OCI-LY3 (cell line): ENCODE measurements at regions not wholly inside any gene's neighbourhood (a gene's known extent, or its start where the extent isn't known, plus 50 kb on each side); places are given as distances from the start of the nearest gene placed in this dataset.

ENCODE experiments used
- H2AFZ ChIP-seq: fragments of 200-600, 300-600 bp; shearing (Covaris generic); 2 replicates; pipeline ENCODE4 v1.6.0; 2014; ENCODE audit warnings: antibody characterized with exemption, low read depth, low read length
- H3K27ac ChIP-seq: fragments of 200-600, 300-600 bp; sonication (generic); 2 replicates; pipeline ENCODE4 v1.5.1; 2014; ENCODE audit warnings: mild to moderate bottlenecking, low read length, moderate library complexity, mixed read lengths
- H3K27me3 ChIP-seq: fragments of 200-600, 300-600 bp; sonication (generic); 2 replicates; pipeline ENCODE4 v1.6.1; 2014; ENCODE audit warnings: low read depth, low read length, mixed read lengths
- H3K36me3 ChIP-seq: fragments of 200-600, 300-600 bp; sonication (generic); replicated peaks from 2 replicates; pipeline ENCODE3; 2014; ENCODE audit warnings: low read depth, low read length, mixed read lengths
- H3K4me1 ChIP-seq: fragments of 300-600, 200-600 bp; sonication (generic); 2 replicates; pipeline ENCODE4 v1.6.1; 2014; ENCODE audit warnings: low read length, mixed read lengths
- H3K4me2 ChIP-seq: fragments of 200-600, 300-600 bp; sonication (generic); 2 replicates; pipeline ENCODE4 v1.6.1; 2014; ENCODE audit warnings: low read length, mixed read lengths
- H3K4me3 ChIP-seq: fragments of 300-600, 200-600 bp; sonication (generic); 2 replicates; pipeline ENCODE4 v1.5.1; 2014; ENCODE audit warnings: antibody characterized with exemption, mild to moderate bottlenecking, low read length, moderate library complexity
- H3K79me2 ChIP-seq: fragments of 300-600, 200-600 bp; shearing (Covaris generic); 2 replicates; pipeline ENCODE4 v1.6.1; 2014; ENCODE audit warnings: mild to moderate bottlenecking, low read length, mixed read lengths
- H3K9ac ChIP-seq: fragments of 300-600, 200-600 bp; shearing (Covaris generic); 2 replicates; pipeline ENCODE4 v1.6.0; 2014; ENCODE audit warnings: mild to moderate bottlenecking, low read length, moderate library complexity
- H3K9me3 ChIP-seq: fragments of 200-600, 300-600 bp; shearing (Covaris generic); 2 replicates; pipeline ENCODE4 v1.6.1; 2014; ENCODE audit warnings: low read length, mixed read lengths; ENCODE audit not compliant: insufficient read depth
- H4K20me1 ChIP-seq: fragments of 200-600, 300-600 bp; sonication (generic); 2 replicates; pipeline ENCODE4 v1.6.1; 2016; ENCODE audit warnings: low read length, mixed read lengths; ENCODE audit not compliant: insufficient read depth
- CTCF ChIP-seq: fragments of 200-600, 300-600 bp; sonication (generic); IDR thresholded peaks from 2 replicates; pipeline ENCODE4 v1.5.1; 2014; ENCODE audit warnings: antibody characterized with exemption, low read length, low read depth
- EZH2phosphoT487 ChIP-seq: fragments of 200-600 bp; shearing (Covaris generic); IDR thresholded peaks from 2 replicates; pipeline ENCODE4 v1.6.1; 2018; ENCODE audit warnings: antibody characterized with exemption, mixed run types, low read depth

GRCh38 chr5:68369457-68370125 lies 154.0 kb downstream of the PIK3R1 start:
- no peaks in the 10 kb centered on the region for H3K36me3 ChIP-seq
- H3K4me3 ChIP-seq = no peak overlapping the region
- no peak overlapping the region for H2AFZ ChIP-seq
- H3K9me3 ChIP-seq = no peaks in the 10 kb centered on the region
- H3K4me1 ChIP-seq = peaks cover 6% of the 10 kb centered on the region; the same call in 1 of the 2 replicates
- H3K27me3 ChIP-seq = no peaks in the 10 kb centered on the region
- TF ChIP-seq CTCF (no peak), EZH2phosphoT487 (no peak)
- no peak overlapping the region for H3K9ac ChIP-seq
- no peaks in the 10 kb centered on the region for H4K20me1 ChIP-seq
- H3K79me2 ChIP-seq = no peaks in the 10 kb centered on the region
- no peak overlapping the region for H3K27ac ChIP-seq
- H3K4me2 ChIP-seq = no peak overlapping the region

GRCh38 chr5:68370196-68370595 lies 154.6 kb downstream of the PIK3R1 start:
- H3K79me2 ChIP-seq = no peaks in the 10 kb centered on the region
- no peak overlapping the region for H3K4me2 ChIP-seq
- peaks cover 6% of the 10 kb centered on the region; the same call in 1 of the 2 replicates for H3K4me1 ChIP-seq
- no peak overlapping the region for H3K4me3 ChIP-seq
- H3K27ac ChIP-seq = no peak overlapping the region
- no peaks in the 10 kb centered on the region for H3K36me3 ChIP-seq
- no peaks in the 10 kb centered on the region for H4K20me1 ChIP-seq
- no peaks in the 10 kb centered on the region for H3K27me3 ChIP-seq
- H3K9me3 ChIP-seq = no peaks in the 10 kb centered on the region
- H3K9ac ChIP-seq = no peak overlapping the region
- H2AFZ ChIP-seq = no peak overlapping the region
- TF ChIP-seq EZH2phosphoT487 (no peak), CTCF (no peak)

GRCh38 chr5:68371607-68372006 lies 156.1 kb downstream of the PIK3R1 start:
- Histone ChIP-seq H3K4me1 (peaks cover 6% of the 10 kb centered on the region; the same call in 1 of the 2 replicates), H3K27ac (no peak overlapping the region), H3K79me2 (no peaks in the 10 kb centered on the region), H3K9me3 (no peaks in the 10 kb centered on the region), H3K4me2 (no peak overlapping the region), H3K4me3 (no peak overlapping the region), H3K9ac (no peak overlapping the region), H4K20me1 (no peaks in the 10 kb centered on the region), H3K36me3 (no peaks in the 10 kb centered on the region), H2AFZ (no peak overlapping the region), H3K27me3 (no peaks in the 10 kb centered on the region)
- no peak for TF ChIP-seq CTCF
- TF ChIP-seq EZH2phosphoT487 = no peak

GRCh38 chr5:68372161-68372560 lies 156.6 kb downstream of the PIK3R1 start:
- Histone ChIP-seq H3K36me3 (no peaks in the 10 kb centered on the region), H3K4me2 (no peak overlapping the region), H4K20me1 (no peaks in the 10 kb centered on the region), H2AFZ (no peak overlapping the region), H3K9me3 (no peaks in the 10 kb centered on the region), H3K79me2 (no peaks in the 10 kb centered on the region), H3K9ac (no peak overlapping the region), H3K4me3 (no peak overlapping the region), H3K27ac (no peak overlapping the region), H3K27me3 (no peaks in the 10 kb centered on the region), H3K4me1 (peaks cover 6% of the 10 kb centered on the region; the same call in 1 of the 2 replicates)
- no peak for TF ChIP-seq CTCF
- TF ChIP-seq EZH2phosphoT487 = no peak
